ENCODE measurements at regions not wholly inside any gene's neighbourhood (a gene's known extent, or its start where the extent isn't known, plus 50 kb on each side); places are given as distances from the start of the nearest gene placed in this dataset.

DNA sequence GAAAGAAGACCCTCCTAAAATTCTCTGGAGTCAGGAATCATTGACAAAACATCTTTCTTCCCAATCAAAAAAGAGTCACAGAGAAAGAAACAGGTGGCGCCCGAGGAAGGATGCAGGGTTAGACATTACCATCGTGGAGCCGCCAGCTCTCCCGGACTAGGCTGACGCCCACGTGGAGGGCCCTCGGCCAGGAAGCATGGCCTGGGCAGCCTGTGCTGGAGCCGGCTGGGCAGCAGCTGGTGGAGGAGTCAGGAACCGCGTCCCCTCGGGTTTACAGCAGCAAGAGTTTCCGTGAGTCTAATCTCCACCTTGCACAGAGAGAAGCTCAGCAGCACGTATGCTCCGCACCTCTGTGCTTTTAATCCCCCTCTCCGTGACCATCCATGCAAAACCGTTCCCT is 533.7 kb upstream of the ATP11B start:
- no peaks in the 10 kb centered on the region for H3K36me3 ChIP-seq (replicated peaks in 1 of 2; ENCODE audit: control insufficient read depth in 1 of 2, insufficient read depth in 2 of 2, low read length in 1 of 2)
- H3K27ac ChIP-seq (ENCODE audit: low read depth in 2 of 2, low read length in 1 of 2) = no peak overlapping the region
- H3K79me2 ChIP-seq (ENCODE audit: insufficient read depth) = no peaks in the 10 kb centered on the region
- ChIA-PET CTCF (interaction anchor here (0.7 to 4.2 kb wide), 9 partner anchors 10 to 981 kb away, joined by 3 to 24 read pairs (median 4); partner anchors contain the start of gene SOX2), POLR2A (no interaction called here)
- DNase-seq = peak; percentile 15
- H2AFZ ChIP-seq (ENCODE audit: low read depth) = no peak overlapping the region
- H3K9me2 ChIP-seq = no peaks in the 10 kb centered on the region
- 69% methylated on average over 16 of the region's 17 CpGs for WGBS (ENCODE audit: low lambda C conversion rate)
- no peak overlapping the region for H3K4me3 ChIP-seq (ENCODE audit: low read depth in 2 of 2, low read length in 1 of 2)
- H3F3A ChIP-seq (replicated peaks; ENCODE audit: insufficient read depth) = no peaks in the 10 kb centered on the region
- no peaks in the 10 kb centered on the region for H4K20me1 ChIP-seq (ENCODE audit: insufficient read depth)
- H3K27me3 ChIP-seq (ENCODE audit: insufficient read depth) = no peaks in the 10 kb centered on the region
- H3K4me1 ChIP-seq (ENCODE audit: control insufficient read depth in 1 of 2, insufficient read depth in 2 of 2, low read depth in 1 of 2, low read length in 1 of 2) = no peaks in the 10 kb centered on the region
- no peaks in the 10 kb centered on the region for H3K9me3 ChIP-seq
- H3K4me2 ChIP-seq = no peak overlapping the region
- TF ChIP-seq CHD2 (IDR thresholded peaks at IDR 0.05; ENCODE audit: low read length, partially characterized antibody) (no peak), FOSL2 (IDR thresholded peaks at IDR 0.05; ENCODE audit: borderline replicate concordance, low read depth) (no peak), MAX (IDR thresholded peaks at IDR 0.05; ENCODE audit: low read depth) (no peak), MEF2A (IDR thresholded peaks at IDR 0.05; ENCODE audit: borderline replicate concordance, low read depth) (no peak), EZH2phosphoT487 (IDR thresholded peaks at IDR 0.05; ENCODE audit: borderline replicate concordance, low read depth) (no peak), IRF3 (IDR thresholded peaks at IDR 0.05; ENCODE audit: low read depth, low read length) (no peak), TCF12 (IDR thresholded peaks at IDR 0.05) (no peak), POLR2AphosphoS5 (IDR thresholded peaks at IDR 0.05; ENCODE audit: low read depth, low read length) (no peak)
- TF ChIP-seq, protein P1, sequence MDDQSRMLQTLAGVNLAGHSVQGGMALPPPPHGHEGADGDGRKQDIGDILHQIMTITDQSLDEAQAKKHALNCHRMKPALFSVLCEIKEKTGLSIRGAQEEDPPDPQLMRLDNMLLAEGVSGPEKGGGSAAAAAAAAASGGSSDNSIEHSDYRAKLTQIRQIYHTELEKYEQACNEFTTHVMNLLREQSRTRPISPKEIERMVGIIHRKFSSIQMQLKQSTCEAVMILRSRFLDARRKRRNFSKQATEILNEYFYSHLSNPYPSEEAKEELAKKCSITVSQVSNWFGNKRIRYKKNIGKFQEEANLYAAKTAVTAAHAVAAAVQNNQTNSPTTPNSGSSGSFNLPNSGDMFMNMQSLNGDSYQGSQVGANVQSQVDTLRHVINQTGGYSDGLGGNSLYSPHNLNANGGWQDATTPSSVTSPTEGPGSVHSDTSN (IDR thresholded peaks at IDR 0.05) = no peak
- TF ChIP-seq, protein P2, sequence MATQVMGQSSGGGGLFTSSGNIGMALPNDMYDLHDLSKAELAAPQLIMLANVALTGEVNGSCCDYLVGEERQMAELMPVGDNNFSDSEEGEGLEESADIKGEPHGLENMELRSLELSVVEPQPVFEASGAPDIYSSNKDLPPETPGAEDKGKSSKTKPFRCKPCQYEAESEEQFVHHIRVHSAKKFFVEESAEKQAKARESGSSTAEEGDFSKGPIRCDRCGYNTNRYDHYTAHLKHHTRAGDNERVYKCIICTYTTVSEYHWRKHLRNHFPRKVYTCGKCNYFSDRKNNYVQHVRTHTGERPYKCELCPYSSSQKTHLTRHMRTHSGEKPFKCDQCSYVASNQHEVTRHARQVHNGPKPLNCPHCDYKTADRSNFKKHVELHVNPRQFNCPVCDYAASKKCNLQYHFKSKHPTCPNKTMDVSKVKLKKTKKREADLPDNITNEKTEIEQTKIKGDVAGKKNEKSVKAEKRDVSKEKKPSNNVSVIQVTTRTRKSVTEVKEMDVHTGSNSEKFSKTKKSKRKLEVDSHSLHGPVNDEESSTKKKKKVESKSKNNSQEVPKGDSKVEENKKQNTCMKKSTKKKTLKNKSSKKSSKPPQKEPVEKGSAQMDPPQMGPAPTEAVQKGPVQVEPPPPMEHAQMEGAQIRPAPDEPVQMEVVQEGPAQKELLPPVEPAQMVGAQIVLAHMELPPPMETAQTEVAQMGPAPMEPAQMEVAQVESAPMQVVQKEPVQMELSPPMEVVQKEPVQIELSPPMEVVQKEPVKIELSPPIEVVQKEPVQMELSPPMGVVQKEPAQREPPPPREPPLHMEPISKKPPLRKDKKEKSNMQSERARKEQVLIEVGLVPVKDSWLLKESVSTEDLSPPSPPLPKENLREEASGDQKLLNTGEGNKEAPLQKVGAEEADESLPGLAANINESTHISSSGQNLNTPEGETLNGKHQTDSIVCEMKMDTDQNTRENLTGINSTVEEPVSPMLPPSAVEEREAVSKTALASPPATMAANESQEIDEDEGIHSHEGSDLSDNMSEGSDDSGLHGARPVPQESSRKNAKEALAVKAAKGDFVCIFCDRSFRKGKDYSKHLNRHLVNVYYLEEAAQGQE (IDR thresholded peaks at IDR 0.05; ENCODE audit: low read depth, low read length) = no peak
- H3K9ac ChIP-seq = no peak overlapping the region

DNA sequence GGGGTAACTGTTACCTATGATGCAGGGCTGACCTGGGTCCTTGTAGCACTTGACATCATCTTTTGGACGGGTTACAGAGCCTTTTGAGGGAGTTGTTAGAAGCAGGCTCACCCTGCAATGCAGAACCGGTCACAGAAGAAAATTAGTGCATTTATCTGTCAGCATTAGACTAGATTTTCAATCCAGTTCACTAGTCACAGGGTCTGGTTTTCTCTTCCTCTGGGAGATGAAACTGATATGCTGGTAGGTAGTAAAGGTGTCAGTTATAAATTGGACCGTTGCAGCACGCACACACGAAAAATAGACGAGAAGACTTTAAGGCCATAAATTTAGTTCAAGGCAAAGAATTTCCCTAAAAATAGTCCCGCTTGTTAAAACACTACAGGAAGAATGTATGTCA is 532.3 kb upstream of the ATP11B start:
- H3K9me2 ChIP-seq = no peaks in the 10 kb centered on the region
- H3K9me3 ChIP-seq = no peaks in the 10 kb centered on the region
- H3K36me3 ChIP-seq (replicated peaks in 1 of 2; ENCODE audit: control insufficient read depth in 1 of 2, insufficient read depth in 2 of 2, low read length in 1 of 2) = no peaks in the 10 kb centered on the region
- no peak overlapping the region for H3K27ac ChIP-seq (ENCODE audit: low read depth in 2 of 2, low read length in 1 of 2)
- no peaks in the 10 kb centered on the region for H3K79me2 ChIP-seq (ENCODE audit: insufficient read depth)
- H2AFZ ChIP-seq (ENCODE audit: low read depth) = no peak overlapping the region
- H3K4me1 ChIP-seq (ENCODE audit: control insufficient read depth in 1 of 2, insufficient read depth in 2 of 2, low read depth in 1 of 2, low read length in 1 of 2) = no peaks in the 10 kb centered on the region
- H3K27me3 ChIP-seq (ENCODE audit: insufficient read depth) = no peaks in the 10 kb centered on the region
- POLR2A ChIA-PET = no interaction called here
- no peak overlapping the region for H3K4me2 ChIP-seq
- H3F3A ChIP-seq (replicated peaks; ENCODE audit: insufficient read depth) = no peaks in the 10 kb centered on the region
- 63% methylated on average over 7 of the region's 7 CpGs for WGBS (ENCODE audit: low lambda C conversion rate)
- H4K20me1 ChIP-seq (ENCODE audit: insufficient read depth) = no peaks in the 10 kb centered on the region
- no peak for DNase-seq
- no peak overlapping the region for H3K9ac ChIP-seq
- no peak overlapping the region for H3K4me3 ChIP-seq (ENCODE audit: low read depth in 2 of 2, low read length in 1 of 2)
- CTCF ChIA-PET = interaction anchor here (0.8 to 4.2 kb wide), 3 partner anchors 80 to 553 kb away, joined by 3 to 24 read pairs (median 3); no protein-coding TSS in a partner anchor
- no peak for TF ChIP-seq TAF1 (IDR thresholded peaks at IDR 0.05; ENCODE audit: borderline replicate concordance, low read depth, low read length)
- no peak for TF ChIP-seq MAX (IDR thresholded peaks at IDR 0.05; ENCODE audit: low read depth)
- TF ChIP-seq, protein P1 (IDR thresholded peaks at IDR 0.05) = no peak
- TF ChIP-seq FOXM1 (IDR thresholded peaks at IDR 0.05; ENCODE audit: low read depth) = no peak
- TF ChIP-seq CHD2 (IDR thresholded peaks at IDR 0.05; ENCODE audit: low read length, partially characterized antibody) = no peak
- no peak for TF ChIP-seq FOXJ3 (CRISPR knock-in tag; IDR thresholded peaks at IDR 0.05)
- TF ChIP-seq POLR2AphosphoS5 (IDR thresholded peaks at IDR 0.05; ENCODE audit: low read depth, low read length) = no peak
- TF ChIP-seq TCF12 (IDR thresholded peaks at IDR 0.05) = no peak
- TF ChIP-seq IRF3 (IDR thresholded peaks at IDR 0.05; ENCODE audit: low read depth, low read length) = no peak
- TF ChIP-seq SIN3A (IDR thresholded peaks at IDR 0.05; ENCODE audit: borderline replicate concordance, low read depth, low read length) = no peak
- TF ChIP-seq JUND (IDR thresholded peaks at IDR 0.05) = no peak
- TF ChIP-seq MEF2A (IDR thresholded peaks at IDR 0.05; ENCODE audit: borderline replicate concordance, low read depth) = no peak
- no peak for TF ChIP-seq YY1 (IDR thresholded peaks at IDR 0.05; ENCODE audit: low read depth)
- TF ChIP-seq NRF1 (IDR thresholded peaks at IDR 0.05; ENCODE audit: low read depth, low read length) = no peak

Data from SK-N-SH (cell line).